Mesodermal cell (in vitro differentiated cells): ENCODE measurements at regions not wholly inside any gene's neighbourhood (a gene's known extent, or its start where the extent isn't known, plus 50 kb on each side); places are given as distances from the start of the nearest gene placed in this dataset.

Experiments
- H3K27ac ChIP-seq: 2 replicates; pipeline ENCODE4 v1.7.0; 2013; ENCODE audit warnings: mild to moderate bottlenecking, low read depth, low read length, moderate library complexity; ENCODE audit not compliant: severe bottlenecking
- H3K36me3 ChIP-seq: 2 replicates; pipeline ENCODE4 v1.7.1; 2013; ENCODE audit warnings: mild to moderate bottlenecking, low read length, moderate library complexity; ENCODE audit not compliant: control insufficient read depth, insufficient read depth
- H3K4me1 ChIP-seq: one replicate; pipeline ENCODE4 v1.7.1; 2013; ENCODE audit warnings: mild to moderate bottlenecking, low read length; ENCODE audit not compliant: insufficient read depth, control insufficient read depth, poor library complexity, severe bottlenecking
- H3K4me3 ChIP-seq: 2 replicates; pipeline ENCODE4 v1.7.0; 2013; ENCODE audit warnings: low read length, control low read depth, mild to moderate bottlenecking; ENCODE audit not compliant: insufficient read depth, poor library complexity, severe bottlenecking; ENCODE audit errors: extremely low read depth
- H3K9me3 ChIP-seq: 2 replicates; pipeline ENCODE4 v1.7.1; 2013; ENCODE audit warnings: mild to moderate bottlenecking, low read length, moderate library complexity; ENCODE audit not compliant: control insufficient read depth
- WGBS, 2 experiments: methylation state at CpG; one replicate each; pipeline ENCODE4 v1.1.5; 2013; ENCODE audit warnings: missing lambda C conversion rate in 2 of 2; ENCODE audit not compliant: insufficient coverage in 2 of 2; 5-methylcytosine and 5-hydroxymethylcytosine counted together

DNA sequence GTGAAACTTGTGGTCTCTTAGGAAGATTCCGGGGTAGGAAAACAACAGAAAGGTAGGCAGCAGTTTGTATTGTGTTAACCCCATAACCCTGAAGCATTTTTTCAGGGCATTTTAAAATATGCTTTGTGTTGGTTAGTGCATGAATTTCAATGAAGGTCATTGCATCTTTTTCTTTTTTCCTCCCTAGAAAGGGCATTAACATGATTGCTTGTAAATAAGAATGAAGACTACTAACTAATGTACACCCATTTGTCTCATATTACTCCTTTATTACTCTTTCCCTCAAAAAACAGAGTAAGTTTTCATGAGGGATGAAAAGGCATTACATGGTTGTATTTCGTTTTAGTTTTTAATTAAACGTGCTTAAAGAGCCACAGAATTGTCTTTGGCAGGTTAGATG is 141.4 kb downstream of the OGFRL1 start:
- no peak overlapping the region for H3K27ac ChIP-seq
- WGBS, 2 experiments: 83 to 100% methylated on average over 1 of the region's 3 CpGs
- H3K36me3 ChIP-seq: no peaks in the 10 kb centered on the region
- no peaks in the 10 kb centered on the region for H3K9me3 ChIP-seq
- no peaks in the 10 kb centered on the region for H3K4me1 ChIP-seq
- H3K4me3 ChIP-seq: no peak overlapping the region

- no peaks in the 10 kb centered on the region for H3K9me3 ChIP-seq
- no peak overlapping the region for H3K27ac ChIP-seq
- no peak overlapping the region for H3K4me3 ChIP-seq
- H3K4me1 ChIP-seq: no peaks in the 10 kb centered on the region
- no peaks in the 10 kb centered on the region for H3K36me3 ChIP-seq
These were observed 144.8 kb downstream of the OGFRL1 start for GRCh38 chr6:71433441-71433840.

DNA sequence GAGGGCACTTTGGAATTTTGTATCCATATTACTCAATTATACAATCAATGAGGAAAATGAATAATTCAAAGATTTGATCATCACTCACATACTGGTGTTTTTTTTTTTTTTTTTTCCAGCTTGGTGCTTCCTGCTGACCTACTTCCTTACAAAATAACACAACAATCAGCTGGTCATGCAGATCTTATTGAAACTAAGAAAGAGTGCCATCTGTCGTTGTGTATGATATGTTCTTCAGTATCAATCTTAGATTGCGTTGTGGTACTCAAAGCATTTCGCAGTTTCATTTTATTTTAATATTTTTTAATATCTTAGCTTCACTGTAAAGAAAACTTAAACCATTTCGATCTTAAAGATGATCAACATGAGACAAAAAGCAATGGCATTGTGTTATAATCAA is 155.6 kb downstream of the OGFRL1 start:
- no peaks in the 10 kb centered on the region for H3K36me3 ChIP-seq
- H3K27ac ChIP-seq: no peak overlapping the region
- H3K4me3 ChIP-seq: no peak overlapping the region
- peaks cover 2% of the 10 kb centered on the region for H3K9me3 ChIP-seq
- no peaks in the 10 kb centered on the region for H3K4me1 ChIP-seq
- WGBS, 2 experiments: 67 to 100% methylated on average over 1 of the region's 4 CpGs

GRCh38 chr6:71446057-71446456 is 157.4 kb downstream of the OGFRL1 start:
- no peak overlapping the region for H3K27ac ChIP-seq
- no peaks in the 10 kb centered on the region for H3K4me1 ChIP-seq
- 94 to 100% methylated on average over 1 to 2 of the region's 2 CpGs for WGBS, 2 experiments
- no peaks in the 10 kb centered on the region for H3K36me3 ChIP-seq
- no peak overlapping the region for H3K4me3 ChIP-seq
- H3K9me3 ChIP-seq: no peaks in the 10 kb centered on the region

DNA sequence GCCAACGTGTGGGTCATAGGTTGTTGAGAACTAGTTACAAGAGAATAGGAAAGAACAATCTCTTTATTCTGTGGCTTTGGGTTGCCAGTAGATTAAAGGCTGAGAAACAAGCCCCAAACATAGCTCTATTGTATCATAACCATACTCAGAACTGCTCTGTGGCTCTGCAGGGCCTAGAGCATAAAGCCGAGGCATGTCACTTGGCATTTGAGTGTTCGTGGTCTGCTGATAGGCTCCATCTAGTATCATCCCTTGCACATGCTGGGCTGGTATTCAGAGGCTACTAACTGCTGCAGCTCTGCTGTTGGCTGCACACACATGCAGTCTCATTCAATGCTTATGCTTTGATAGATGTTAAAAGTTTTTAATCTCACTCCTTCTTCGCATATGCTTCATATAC is 157.9 kb downstream of the OGFRL1 start:
- 95 to 100% methylated on average over 3 to 4 of the region's 4 CpGs for WGBS, 2 experiments
- Histone ChIP-seq H3K27ac (no peak overlapping the region), H3K4me1 (no peaks in the 10 kb centered on the region), H3K4me3 (no peak overlapping the region), H3K36me3 (no peaks in the 10 kb centered on the region), H3K9me3 (no peaks in the 10 kb centered on the region)

GRCh38 chr6:71452697-71453370 is 164.2 kb downstream of the OGFRL1 start:
- Histone ChIP-seq H3K4me3 (no peak overlapping the region), H3K27ac (no peak overlapping the region), H3K9me3 (no peaks in the 10 kb centered on the region), H3K4me1 (no peaks in the 10 kb centered on the region), H3K36me3 (no peaks in the 10 kb centered on the region)
- WGBS, 2 experiments: 92 to 93% methylated on average over 3 of the region's 5 CpGs

DNA sequence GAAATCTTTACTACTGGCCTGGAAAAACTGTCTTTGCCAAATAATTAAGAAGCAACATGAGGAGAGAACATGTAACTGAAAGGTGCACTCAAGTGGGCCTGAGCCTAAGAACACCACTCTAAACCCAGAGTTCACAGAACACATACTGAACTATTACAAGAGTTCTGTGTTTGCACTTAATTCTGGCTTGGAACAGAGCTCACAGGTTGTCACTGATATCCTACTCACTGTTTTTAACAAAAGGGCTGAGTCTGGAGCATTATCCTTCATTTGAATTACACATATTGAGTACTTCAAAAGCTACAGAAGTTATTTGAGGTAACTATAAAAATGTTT is 164.7 kb downstream of the OGFRL1 start:
- Histone ChIP-seq H3K4me3 (no peak overlapping the region), H3K9me3 (no peaks in the 10 kb centered on the region), H3K36me3 (no peaks in the 10 kb centered on the region), H3K4me1 (no peaks in the 10 kb centered on the region), H3K27ac (no peak overlapping the region)

- Histone ChIP-seq H3K9me3 (no peaks in the 10 kb centered on the region), H3K27ac (no peak overlapping the region), H3K4me3 (no peak overlapping the region), H3K4me1 (no peaks in the 10 kb centered on the region), H3K36me3 (no peaks in the 10 kb centered on the region)
- no CpG with 5 or more reads among the region's 1 CpG for WGBS, 2 experiments
These were observed 165.4 kb downstream of the OGFRL1 start for GRCh38 chr6:71454056-71454455.

DNA sequence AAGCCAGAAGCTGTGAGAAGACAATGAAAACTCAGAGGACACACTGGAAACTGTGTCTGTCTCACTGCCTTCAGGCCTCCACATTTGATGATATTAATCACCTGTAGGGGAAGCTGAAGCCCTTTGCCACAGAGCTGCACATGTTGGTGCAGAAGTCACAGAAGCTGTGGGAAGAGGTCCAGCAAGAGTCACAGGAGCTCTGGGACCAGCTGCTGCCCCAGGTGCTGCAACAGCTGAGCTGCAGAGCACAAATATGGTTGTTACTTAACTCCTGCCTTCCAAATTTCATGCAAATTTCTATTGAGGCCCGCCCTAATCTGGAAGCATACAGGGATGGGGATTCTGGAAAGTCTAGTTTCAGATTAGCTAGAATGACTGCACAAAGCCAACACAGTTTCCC is 169.3 kb downstream of the OGFRL1 start:
- no peak overlapping the region for H3K27ac ChIP-seq
- H3K4me3 ChIP-seq: no peak overlapping the region
- WGBS, 2 experiments: 67% methylated on average over 1 of the region's 1 CpG; no CpG with 5 or more reads in 1 of the 2 experiments

GRCh38 chr6:71459162-71459561 is 170.6 kb downstream of the OGFRL1 start:
- no peak overlapping the region for H3K4me3 ChIP-seq
- H3K27ac ChIP-seq: no peak overlapping the region
- H3K36me3 ChIP-seq: no peaks in the 10 kb centered on the region
- H3K4me1 ChIP-seq: no peaks in the 10 kb centered on the region
- WGBS, 2 experiments: 71% methylated on average over 1 of the region's 2 CpGs; no CpG with 5 or more reads in 1 of the 2 experiments
- H3K9me3 ChIP-seq: no peaks in the 10 kb centered on the region

More for the DNA sequence above, 169.3 kb downstream of the OGFRL1 start:
- no peaks in the 10 kb centered on the region for H3K4me1 ChIP-seq
- H3K36me3 ChIP-seq: no peaks in the 10 kb centered on the region
- H3K9me3 ChIP-seq: no peaks in the 10 kb centered on the region

GRCh38 chr6:71460933-71461332 is 172.3 kb downstream of the OGFRL1 start:
- 86 to 100% methylated on average over 1 to 2 of the region's 3 CpGs for WGBS, 2 experiments

More at GRCh38 chr6:71460933-71461332, 172.3 kb downstream of the OGFRL1 start:
- Histone ChIP-seq H3K4me3 (no peak overlapping the region), H3K36me3 (no peaks in the 10 kb centered on the region), H3K4me1 (no peaks in the 10 kb centered on the region), H3K9me3 (peaks cover 1% of the 10 kb centered on the region), H3K27ac (no peak overlapping the region)
